Fibroblast of skin of right biceps (primary cell): ENCODE measurements at regions not wholly inside any gene's neighbourhood (a gene's known extent, or its start where the extent isn't known, plus 50 kb on each side); places are given as distances from the start of the nearest gene placed in this dataset.
"Not testable (repeated sequence)": the region's sequence is repeated elsewhere in the genome, so short reads cannot be mapped to it uniquely, and the experiment has no call there.

Source experiments
- DNase-seq: peaks from one replicate; pipeline ENCODE4 v3.0.0-alpha.2; 2013

- DNase-seq = peak; percentile 83
These were observed 132.5 kb upstream of the SLC8A1 start for GRCh38 chr2:40584432-40584831.

DNA sequence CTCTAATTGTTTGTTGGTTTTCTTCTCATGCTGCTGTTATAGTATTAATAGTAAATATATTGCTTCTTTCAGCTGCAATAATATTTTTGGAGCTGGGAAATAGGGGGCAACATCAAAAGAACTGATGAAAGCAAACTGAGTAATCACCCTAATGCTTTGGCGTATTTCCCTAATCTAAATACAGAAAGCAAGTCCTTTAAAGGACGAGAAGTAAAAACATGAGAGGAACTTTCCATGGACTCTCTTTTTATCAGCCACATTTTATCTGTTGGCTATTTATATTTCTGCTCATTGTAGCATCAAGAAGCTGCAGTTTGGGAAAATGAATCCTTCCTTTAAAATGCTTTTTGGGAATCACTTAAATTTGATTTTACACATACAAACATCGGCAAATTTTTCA lies 139.9 kb upstream of the SLC8A1 start:
- no peak for DNase-seq

GRCh38 chr2:40592218-40592617 lies 140.3 kb upstream of the SLC8A1 start:
- no peak for DNase-seq

- peak; percentile 37 for DNase-seq
These were observed 155.0 kb upstream of the SLC8A1 start for GRCh38 chr2:40606862-40607261.

DNA sequence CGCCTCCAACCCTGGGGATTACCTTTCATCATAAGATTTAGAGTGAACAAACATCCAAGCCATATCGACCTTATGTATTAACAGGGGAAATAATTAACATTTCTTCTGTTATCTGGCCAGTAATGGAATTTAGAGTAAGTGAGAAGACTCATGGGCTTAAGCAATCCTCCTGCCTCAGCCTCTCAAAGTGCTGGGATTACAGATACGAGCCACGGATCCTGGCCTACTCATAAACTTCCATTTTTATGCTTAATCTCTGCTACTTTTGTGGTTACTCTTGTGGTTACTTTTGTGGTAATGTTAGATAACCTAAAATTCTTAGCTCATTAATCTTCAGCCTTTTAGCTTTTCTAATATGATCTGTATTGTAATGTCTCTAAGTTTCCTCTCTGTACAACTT lies 159.3 kb upstream of the SLC8A1 start:
- peak; percentile 17 for DNase-seq

DNA sequence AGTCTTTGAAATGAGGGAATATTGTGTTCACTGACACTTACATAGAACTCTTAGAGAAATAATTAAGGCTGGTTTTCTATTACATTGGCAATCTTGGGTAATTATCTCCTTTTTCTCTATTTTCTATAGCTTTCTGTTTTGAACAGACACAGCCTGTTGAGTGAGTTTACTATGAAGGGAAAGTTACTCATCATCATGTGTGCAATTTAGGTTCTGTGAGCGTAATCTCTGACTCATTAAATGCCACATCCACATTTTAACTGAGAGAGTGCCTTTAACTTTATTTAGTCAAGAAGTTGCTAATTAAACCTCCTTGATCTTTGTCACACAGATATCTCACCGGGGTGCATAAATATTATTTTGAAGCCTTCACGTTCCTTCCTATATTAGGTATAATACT lies 174.0 kb upstream of the SLC8A1 start:
- DNase-seq = peak; percentile 81

DNA sequence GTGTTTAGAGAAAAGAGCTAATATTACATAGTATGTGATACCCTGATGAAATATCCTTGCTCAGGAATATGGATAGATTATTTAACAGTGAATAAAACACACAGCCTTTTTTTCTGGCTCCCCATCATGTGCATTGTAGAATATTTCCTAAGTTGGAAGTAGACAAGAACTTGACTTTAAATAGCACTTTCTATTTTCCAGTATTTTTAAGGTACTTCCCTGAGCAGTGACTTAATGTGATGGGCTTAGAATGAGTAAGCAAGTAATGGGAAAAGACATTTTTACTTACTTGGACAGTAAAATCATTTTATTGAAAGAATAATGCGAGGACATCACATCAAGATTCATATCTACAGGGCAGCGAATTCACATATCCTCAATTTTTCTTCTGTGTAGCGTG lies 176.7 kb upstream of the SLC8A1 start:
- DNase-seq = no peak

DNA sequence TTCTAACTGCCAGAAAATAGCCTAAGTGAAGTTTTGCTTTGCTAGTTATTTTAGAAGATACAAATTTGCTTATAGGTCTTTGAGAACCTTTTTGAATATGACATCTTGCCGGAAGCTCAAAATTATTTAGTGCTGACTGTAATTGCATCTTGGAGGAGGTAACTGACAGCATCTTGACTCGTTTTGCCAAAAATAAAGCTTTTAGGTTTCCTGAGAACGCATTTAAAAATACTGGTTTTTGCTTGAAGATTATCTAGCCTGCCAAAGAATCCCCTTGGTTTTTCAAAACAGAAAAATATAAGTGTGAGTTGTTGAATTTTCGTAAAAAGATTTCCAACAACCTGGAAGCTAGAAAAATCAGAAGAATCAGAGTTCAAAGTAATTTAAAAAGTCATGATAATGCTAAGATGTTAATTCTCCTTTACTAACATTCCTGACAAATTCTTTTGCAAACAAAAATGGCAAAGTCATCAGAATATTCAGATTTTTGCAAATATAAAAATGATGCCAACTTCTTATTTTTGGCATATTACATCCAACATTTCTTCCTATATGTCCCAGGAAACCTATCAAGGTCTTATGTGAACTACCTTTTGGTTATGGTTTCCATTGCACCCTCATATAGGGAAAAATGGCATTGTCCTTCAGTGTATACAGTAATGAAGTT lies 178.0 kb upstream of the SLC8A1 start:
- no peak for DNase-seq

DNA sequence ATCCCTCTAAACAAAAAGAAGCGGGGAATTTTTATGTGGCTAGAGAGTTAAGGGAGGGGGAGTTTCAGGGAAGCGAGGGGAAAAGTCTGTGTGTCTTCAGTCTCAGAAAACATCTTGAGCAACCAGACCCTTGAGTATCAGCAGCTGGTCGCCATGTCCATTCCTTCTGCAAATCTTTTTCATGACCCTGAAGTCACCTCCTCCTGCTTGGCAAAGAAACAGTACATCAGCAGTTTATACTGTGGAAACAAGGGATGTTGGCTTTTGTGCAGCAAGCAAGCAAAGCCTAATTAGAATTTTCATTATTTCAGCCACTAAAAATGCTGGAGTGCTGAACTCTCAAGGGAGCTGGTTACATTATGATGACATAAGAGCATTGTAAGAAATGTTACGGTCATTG lies 187.4 kb upstream of the SLC8A1 start:
- DNase-seq = no peak

DNA sequence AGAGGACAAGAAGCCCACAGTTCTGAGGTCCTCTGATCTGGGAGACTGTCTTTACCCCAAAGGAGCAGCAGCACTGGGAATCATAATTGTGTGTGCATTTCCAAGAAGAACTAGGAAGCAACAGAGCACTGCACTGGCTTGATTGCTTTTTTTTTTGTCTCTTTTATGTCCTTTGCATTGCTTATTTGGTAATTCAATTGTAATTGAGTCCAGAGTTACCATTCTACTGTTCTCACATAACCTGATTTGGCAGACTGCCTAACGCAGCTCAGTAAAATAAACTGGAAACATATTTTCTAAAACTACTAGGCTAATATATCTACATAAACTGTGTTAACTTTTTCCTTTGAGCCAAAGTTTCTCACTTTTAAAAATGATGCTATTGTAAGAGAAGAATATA lies 190.3 kb upstream of the SLC8A1 start:
- DNase-seq = peak; percentile 35

DNA sequence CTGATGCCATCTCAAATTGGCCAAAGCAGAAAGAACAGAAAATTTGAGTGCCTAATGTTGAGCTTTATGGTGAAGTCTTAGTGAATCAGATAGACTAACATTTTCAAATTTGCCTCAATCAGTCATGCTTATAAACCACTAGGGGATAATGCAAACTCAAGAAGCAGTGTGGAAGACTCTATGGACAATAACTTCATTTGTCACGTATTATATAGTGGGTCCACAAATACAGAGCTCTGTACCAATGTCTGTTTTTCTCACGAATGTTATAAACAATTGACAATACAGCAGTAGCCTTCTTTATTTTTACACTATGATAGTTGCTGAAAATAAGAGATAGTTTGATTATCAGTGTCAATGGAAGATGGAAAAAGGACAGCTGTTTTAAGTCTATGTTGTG lies 190.8 kb upstream of the SLC8A1 start:
- DNase-seq = no peak

DNA sequence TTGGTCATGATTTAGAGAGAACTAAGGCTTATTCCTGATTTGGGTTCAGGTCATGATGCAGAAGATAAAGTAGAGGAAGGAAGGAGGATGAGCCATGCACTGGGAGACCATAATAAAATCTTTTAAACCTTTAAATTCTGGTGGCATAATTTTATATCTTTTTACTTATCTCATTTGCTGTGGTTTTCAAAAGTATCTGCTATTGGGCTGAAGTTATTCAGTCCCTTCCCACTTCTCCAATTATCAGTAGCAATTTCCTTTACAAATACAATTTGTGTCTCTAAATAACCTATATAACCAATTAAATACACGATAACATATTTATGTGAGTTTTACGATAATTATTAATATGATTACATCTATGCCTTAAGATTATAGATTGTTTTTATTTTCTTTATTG lies 194.8 kb upstream of the SLC8A1 start:
- DNase-seq = no peak

DNA sequence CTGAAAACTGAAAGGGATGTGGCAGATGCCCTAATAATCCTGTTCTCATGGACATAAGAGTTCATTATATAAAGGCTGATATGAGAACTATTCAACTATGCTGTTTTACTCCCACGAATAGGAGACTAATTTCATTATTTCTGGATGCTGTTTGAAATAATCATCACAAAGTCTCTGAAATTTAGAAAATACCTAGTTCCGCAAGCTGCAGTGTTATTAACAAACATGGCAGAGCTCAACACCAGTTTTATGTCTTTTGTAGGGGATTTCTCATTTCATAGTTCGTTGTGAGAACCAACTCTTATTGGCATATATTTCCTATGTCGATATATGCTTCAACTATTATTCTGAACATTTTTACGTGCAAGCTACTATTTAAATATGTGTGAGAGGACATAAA lies 200.3 kb upstream of the SLC8A1 start:
- no peak for DNase-seq

DNA sequence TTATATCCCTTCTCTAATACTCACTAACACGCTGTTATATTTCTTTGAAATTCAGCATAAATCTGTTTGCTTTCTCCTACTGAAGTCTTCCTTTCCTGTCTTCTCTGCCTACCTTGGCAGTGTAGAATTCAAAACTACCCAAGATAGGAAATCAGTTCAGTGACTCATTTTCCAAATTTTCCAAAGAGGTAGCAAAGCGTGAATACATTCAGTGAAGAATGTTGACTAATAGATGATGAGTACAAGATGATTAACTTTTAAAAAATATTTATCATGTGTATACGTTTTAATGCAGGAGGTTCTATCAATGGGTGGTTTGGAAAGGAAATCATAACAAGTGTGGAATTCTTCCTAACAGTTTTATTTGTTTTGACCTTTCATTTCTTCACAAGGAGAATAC lies 201.9 kb upstream of the SLC8A1 start:
- peak; percentile 57 for DNase-seq

DNA sequence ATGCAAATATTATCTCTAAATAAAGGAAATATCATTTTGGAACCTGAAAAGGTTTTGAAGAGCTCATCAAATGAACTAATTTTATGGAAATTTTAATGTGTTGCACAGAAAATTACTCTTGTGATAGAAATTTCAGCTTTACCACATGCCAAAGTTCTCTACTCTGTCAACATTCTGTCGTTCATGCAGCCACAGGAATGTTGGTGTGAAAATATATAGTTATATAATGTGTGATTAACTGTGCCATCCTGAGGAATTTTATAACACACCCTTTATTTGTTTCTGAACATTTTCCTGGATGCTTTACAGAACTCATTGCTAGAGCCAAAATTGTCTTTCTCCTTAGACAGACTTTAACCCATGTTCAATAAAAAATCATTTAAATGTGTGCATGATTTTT lies 202.5 kb upstream of the SLC8A1 start:
- no peak for DNase-seq

- peak; percentile 40 for DNase-seq
These were observed 207.1 kb upstream of the SLC8A1 start for GRCh38 chr2:40658941-40659340.

DNA sequence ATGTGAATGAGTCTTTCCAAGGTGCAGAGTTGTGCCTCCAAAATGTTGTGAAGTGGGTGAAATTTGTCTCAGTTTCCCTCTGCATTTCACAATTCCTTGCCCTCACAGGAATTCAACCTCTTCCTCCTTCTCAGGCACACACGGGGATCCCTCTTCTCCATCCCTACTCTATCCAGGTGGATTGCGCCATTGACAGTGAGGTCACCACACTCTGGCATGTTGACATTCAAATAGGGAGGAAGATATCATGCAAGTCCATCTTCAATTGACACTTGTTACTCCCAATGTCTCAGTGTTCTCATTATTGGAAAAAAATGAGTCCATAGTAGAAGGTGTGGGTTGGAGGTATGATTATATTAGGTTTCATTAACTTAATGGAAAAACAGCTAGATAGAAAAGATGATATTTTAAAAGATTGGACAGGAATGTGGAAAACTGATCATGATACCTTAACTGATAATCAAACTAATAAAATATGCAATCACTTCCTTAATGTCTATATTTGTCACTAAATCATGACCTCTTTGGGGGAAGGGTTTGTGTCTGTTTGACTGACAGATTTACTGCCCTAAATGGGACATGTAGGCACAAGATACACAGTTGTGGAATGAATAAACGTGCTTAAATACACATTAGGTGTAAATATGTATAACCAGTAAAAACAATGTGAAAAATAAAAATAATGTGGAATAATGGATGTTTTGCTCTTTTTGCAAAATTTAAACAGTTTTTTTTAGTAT lies 213.8 kb upstream of the SLC8A1 start:
- DNase-seq = no peak

GRCh38 chr2:40666398-40666797 lies 214.5 kb upstream of the SLC8A1 start:
- peak; percentile 47 for DNase-seq

DNA sequence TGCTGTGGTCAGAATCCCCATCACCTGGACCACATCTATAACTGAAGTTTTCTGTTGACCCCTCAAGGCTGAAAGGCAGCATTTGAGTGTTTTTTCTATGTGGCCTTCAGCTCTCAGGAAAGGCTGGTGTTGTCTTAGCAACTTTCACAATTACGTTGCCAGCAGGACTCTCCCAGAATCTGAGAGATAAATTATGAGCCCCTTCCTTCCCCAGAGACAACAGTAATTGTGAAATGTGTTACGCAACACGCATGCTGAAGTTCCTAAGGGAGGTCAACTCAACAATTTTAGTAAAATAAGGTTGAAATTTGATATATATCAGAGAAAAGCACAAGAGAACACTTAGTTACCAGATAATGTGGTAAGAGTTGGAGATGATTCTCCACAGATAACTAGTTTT lies 216.5 kb upstream of the SLC8A1 start:
- DNase-seq = peak; percentile 71

DNA sequence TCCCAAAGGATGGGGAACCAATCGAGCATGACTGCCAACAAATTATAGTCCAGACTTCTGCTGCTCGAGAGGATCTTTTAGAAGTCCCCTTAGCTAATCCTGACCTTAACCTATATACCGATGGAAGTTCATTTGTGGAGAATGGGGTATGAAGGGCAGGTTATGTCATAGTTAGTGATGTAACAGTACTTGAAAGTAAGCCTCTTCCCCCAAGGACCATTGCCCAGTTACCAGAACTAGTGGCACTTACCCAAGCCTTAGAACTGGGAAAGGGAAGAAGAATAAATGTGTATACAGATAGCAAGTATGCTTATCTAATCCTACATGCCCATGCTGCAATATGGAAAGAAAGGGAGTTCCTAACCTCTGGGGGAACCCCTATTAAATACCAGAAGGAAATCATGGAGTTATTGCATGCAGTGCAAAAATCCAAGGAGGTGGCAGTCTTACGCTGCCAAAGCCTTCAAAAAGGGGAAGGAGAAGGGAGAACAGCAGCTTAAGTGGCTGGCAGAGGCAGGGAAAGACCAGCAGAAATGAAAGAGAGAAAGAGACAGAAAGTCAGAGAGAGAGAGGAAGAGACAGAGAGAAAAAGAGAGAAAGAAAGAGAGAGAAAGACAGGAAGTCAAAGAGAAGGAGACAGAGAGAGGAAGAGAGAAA lies 224.4 kb upstream of the SLC8A1 start:
- not testable (repeated sequence) for DNase-seq

- DNase-seq = no peak
These were observed 228.7 kb upstream of the SLC8A1 start for GRCh38 chr2:40680547-40680946.

DNA sequence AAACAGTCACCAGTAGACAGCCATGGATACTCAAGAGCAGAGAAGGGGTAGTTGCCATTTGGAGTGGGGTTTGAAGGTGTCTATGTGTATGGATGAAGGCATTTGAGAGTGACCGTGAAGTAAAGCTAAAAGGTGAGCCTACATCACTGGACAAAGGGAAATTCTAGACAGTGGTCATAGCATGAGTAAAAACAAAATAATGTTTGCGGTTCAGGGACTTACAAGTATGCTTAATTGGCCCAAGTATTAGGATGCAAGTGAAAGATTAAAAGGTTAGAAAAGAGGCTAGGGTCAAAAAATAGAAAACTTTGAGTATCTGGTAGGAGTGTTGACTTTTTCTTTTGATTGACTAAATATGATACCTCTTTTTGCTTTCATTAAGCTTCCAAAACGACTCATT lies 238.1 kb upstream of the SLC8A1 start:
- DNase-seq = no peak

DNA sequence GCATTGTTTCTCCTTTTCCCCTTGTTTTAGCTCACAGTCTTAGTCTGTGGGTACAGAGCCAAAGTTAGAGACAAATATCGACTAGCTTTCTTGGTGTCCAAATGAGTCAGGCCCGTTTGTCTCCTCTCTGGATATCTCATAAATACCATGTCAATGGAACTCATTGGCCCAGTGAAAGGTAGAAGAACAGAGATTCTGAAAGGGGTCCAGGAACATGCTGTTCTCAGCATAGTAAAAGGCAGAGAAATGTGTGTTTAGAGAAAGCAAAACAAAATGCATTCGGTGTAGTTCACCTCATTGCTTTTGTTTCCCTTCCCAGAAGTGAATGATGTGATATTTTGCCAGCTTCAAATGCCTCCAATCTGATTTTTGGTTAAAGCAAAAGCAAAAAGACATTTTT lies 238.6 kb upstream of the SLC8A1 start:
- no peak for DNase-seq

DNA sequence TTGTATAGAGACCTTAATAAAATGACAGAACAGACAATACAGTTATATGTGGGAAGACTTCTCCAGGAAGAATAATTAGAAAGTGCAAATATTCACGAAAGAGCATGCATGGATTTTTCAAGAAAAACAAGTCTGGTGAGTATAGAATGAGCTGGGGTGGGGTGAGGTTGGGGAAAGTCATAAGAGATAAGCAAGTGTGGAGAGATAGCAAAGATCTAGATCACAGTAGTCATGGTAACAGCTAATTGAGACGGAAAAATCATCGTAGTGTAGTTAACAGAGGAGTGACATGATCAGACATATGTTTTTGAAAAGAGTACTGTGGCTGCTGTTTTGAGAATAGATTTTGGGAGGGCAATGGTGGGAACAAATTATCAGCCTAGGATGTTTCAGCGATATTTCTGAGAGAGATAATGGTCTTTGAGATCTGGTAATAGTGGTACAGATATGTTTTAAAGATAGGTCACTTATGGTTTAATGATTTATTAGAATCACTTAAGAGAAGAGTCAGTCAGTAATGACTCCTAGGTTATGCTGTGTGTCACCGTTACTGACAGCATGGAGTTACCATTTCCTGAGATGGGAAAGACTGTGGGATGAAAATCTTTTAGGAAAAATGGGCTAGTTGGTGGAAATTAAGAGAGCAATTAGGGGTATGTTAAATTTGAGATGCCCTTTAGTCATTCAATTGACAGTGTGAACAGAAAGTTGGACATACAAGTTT lies 248.5 kb upstream of the SLC8A1 start:
- DNase-seq = no peak
